ENCODE measurements at regions not wholly inside any gene's neighbourhood (a gene's known extent, or its start where the extent isn't known, plus 50 kb on each side); places are given as distances from the start of the nearest gene placed in this dataset.

- no peak for TF ChIP-seq CTCF (CRISPR knock-in tag; IDR thresholded peaks at IDR 0.05)
- TF ChIP-seq ZNF225 (CRISPR knock-in tag; IDR thresholded peaks at IDR 0.05): no peak
- no peak for TF ChIP-seq ZBTB43 (CRISPR knock-in tag; conservative IDR thresholded peaks at IDR 0.05)
- no peak for TF ChIP-seq ZBTB38 (CRISPR knock-in tag; IDR thresholded peaks at IDR 0.05)
- TF ChIP-seq ZGPAT (CRISPR knock-in tag; IDR thresholded peaks at IDR 0.05): no peak
- no peak for TF ChIP-seq GLMP (CRISPR knock-in tag; IDR thresholded peaks at IDR 0.05; ENCODE audit: borderline replicate concordance)
- TF ChIP-seq ZNF354B (CRISPR knock-in tag; IDR thresholded peaks at IDR 0.05): no peak
- TF ChIP-seq ATF3 (CRISPR knock-in tag; IDR thresholded peaks at IDR 0.05): no peak
- TF ChIP-seq RFX5 (IDR thresholded peaks at IDR 0.05; ENCODE audit: low read depth, low read length): no peak
These were observed 229.2 kb upstream of the PKP2 start for GRCh38 chr12:33125755-33126154.
